HepG2 (cell line): ENCODE measurements at regions not wholly inside any gene's neighbourhood (a gene's known extent, or its start where the extent isn't known, plus 50 kb on each side); places are given as distances from the start of the nearest gene placed in this dataset.

Source experiments
- ATAC-seq: fragments of 200-7000 bp; cut with Tn5 transposase; 3 replicates; pipeline ENCODE4 v1.9.1; 2020; ENCODE audit warnings: mild to moderate bottlenecking, moderate library complexity
- BruUV-seq: library from RNA; stranded (reverse); fragments of 400-500 nt; replicated peaks from 2 replicates; lab custom pipeline; 2021; lab: Mats Ljungman, UMichigan
- CTCF ChIA-PET: fragments of 300-600 bp; formaldehyde crosslinking; extraction: SDS; loops from one replicate; lab custom pipeline; 2021; ENCODE audit warnings: low total read pairs, inconsistent platforms, low intra/inter-chr PET ratio; lab: Yijun Ruan, JAX
- POLR2A ChIA-PET: fragments of 350-600 bp; sonication (Branson Sonifier 250); formaldehyde crosslinking; loops from one replicate; lab custom pipeline; 2020; ENCODE audit warnings: antibody characterized with exemption, inconsistent platforms; lab: Yijun Ruan, JAX
- DNase-seq: peaks from one replicate; pipeline ENCODE4 v3.0.0-alpha.2; 2015; ENCODE audit warnings: low spot score
- FAIRE-seq: peaks from 3 replicates; lab custom pipeline; 2011; peaks lifted over from hg19 to GRCh38; lab: Jason Lieb, UNC
- H2AFZ ChIP-seq: one replicate; pipeline ENCODE4 v1.6.1; 2011; ENCODE audit warnings: low read length, inconsistent platforms
- H3K27ac ChIP-seq: fragments of 300-600 bp; 3 replicates; pipeline ENCODE4 v1.8.0; 2011; ENCODE audit warnings: mixed run types, mild to moderate bottlenecking, mixed read lengths, low read length, inconsistent platforms; ENCODE audit not compliant: insufficient read depth; ENCODE audit errors: extremely low read length
- H3K27me3 ChIP-seq, 2 experiments: fragments of 200-600 bp in 1 of 2; 2 replicates in 1 of 2; 3 replicates in 1 of 2; pipeline versions ENCODE4 v1.6.0 to v1.8.0; 2011; ENCODE audit warnings: low read length in 2 of 2, mild to moderate bottlenecking in 2 of 2, moderate library complexity in 2 of 2, inconsistent platforms in 1 of 2; ENCODE audit not compliant: insufficient read depth in 2 of 2, control insufficient read depth in 1 of 2
- H3K36me3 ChIP-seq, 2 experiments: fragments of 200-600 bp in 1 of 2; replicated peaks in 1 of 2; 2 replicates in 1 of 2; 3 replicates in 1 of 2; pipeline versions ENCODE4 v1.5.1 to v1.8.0; 2011; ENCODE audit warnings: low read length in 2 of 2, inconsistent platforms in 1 of 2; ENCODE audit not compliant: insufficient read depth in 2 of 2, control insufficient read depth in 1 of 2
- H3K4me1 ChIP-seq: 2 replicates; pipeline ENCODE4 v1.5.1; 2012; ENCODE audit warnings: low read length, inconsistent platforms; ENCODE audit not compliant: insufficient read depth
- H3K4me2 ChIP-seq: 2 replicates; pipeline ENCODE4 v1.6.0; 2011; ENCODE audit warnings: low read depth, low read length, inconsistent platforms
- H3K4me3 ChIP-seq, 3 experiments: fragments of 200-600 bp in 1 of 3; sonication (generic), shearing (Covaris generic) in 1 of 3; replicated peaks in 1 of 3; 2 replicates each; pipeline ENCODE4 v1.5.1; 2011 to 2016; ENCODE audit warnings: low read length in 3 of 3, inconsistent platforms in 2 of 3, low read depth in 2 of 3, mild to moderate bottlenecking in 2 of 3, control low read depth in 1 of 3, mixed read lengths in 1 of 3; ENCODE audit not compliant: insufficient read depth in 1 of 3
- H3K79me2 ChIP-seq: one replicate; pipeline ENCODE4 v1.6.1; 2011; ENCODE audit warnings: low read length, inconsistent platforms; ENCODE audit not compliant: insufficient read depth
- H3K9ac ChIP-seq: 2 replicates; pipeline ENCODE4 v1.6.0; 2011; ENCODE audit warnings: mild to moderate bottlenecking, low read depth, low read length, inconsistent platforms; ENCODE audit not compliant: insufficient read depth
- H3K9me3 ChIP-seq: 2 replicates; pipeline ENCODE4 v1.5.1; 2012; ENCODE audit warnings: mild to moderate bottlenecking, low read length
- H4K20me1 ChIP-seq: 2 replicates; pipeline ENCODE4 v1.6.0; 2011; ENCODE audit warnings: inconsistent platforms, mild to moderate bottlenecking, low read length, moderate library complexity; ENCODE audit not compliant: insufficient read depth
- ATF1 ChIP-seq: IDR thresholded peaks from 2 replicates; pipeline ENCODE4 v1.6.1; 2016; ENCODE audit warnings: mild to moderate bottlenecking, control low read depth
- DMAP1 ChIP-seq: IDR thresholded peaks from 2 replicates; pipeline ENCODE4 v1.6.1; 2016
- JDP2 ChIP-seq: sonication (generic); formaldehyde crosslinking; IDR thresholded peaks from 2 replicates; pipeline ENCODE4 v1.8.1; 2022; ENCODE audit warnings: missing genetic modification reagents, borderline replicate concordance
- LCORL ChIP-seq, 2 experiments: fragments of 450-650 bp in 1 of 2; sonication (generic) in 1 of 2; formaldehyde crosslinking in 1 of 2; IDR thresholded peaks; 2 replicates each; pipeline versions ENCODE4 v1.5.0 to v1.6.1; 2017 to 2020; ENCODE audit warnings: antibody characterized with exemption in 1 of 2, missing genetic modification reagents in 1 of 2
- NFATC3 ChIP-seq: sonication (generic); formaldehyde crosslinking; IDR thresholded peaks from 2 replicates; pipeline ENCODE4 v1.5.1; 2020; ENCODE audit warnings: mild to moderate bottlenecking, missing genetic modification reagents
- PCBP1 ChIP-seq: fragments of 200-400 bp; formaldehyde crosslinking; IDR thresholded peaks from 2 replicates; pipeline ENCODE4 v1.6.1; 2017; ENCODE audit warnings: mild to moderate bottlenecking, low read depth, low read length, borderline replicate concordance
- RBM22 ChIP-seq: fragments of 200-400 bp; formaldehyde crosslinking; optimal IDR thresholded peaks from 2 replicates; pipeline ENCODE3; 2017; ENCODE audit warnings: mild to moderate bottlenecking, low read length, moderate library complexity
- SALL1 ChIP-seq: sonication (generic); formaldehyde crosslinking; IDR thresholded peaks from 2 replicates; pipeline ENCODE4 v1.8.0; 2022; ENCODE audit warnings: mild to moderate bottlenecking, missing genetic modification reagents
- SP140L ChIP-seq: sonication (generic); formaldehyde crosslinking; IDR thresholded peaks from 2 replicates; pipeline ENCODE4 v1.4.0; 2020; ENCODE audit warnings: missing genetic modification reagents, borderline replicate concordance
- SYNCRIP ChIP-seq: fragments of 200-400 bp; formaldehyde crosslinking; IDR thresholded peaks from 2 replicates; pipeline ENCODE4 v1.6.1; 2018; ENCODE audit warnings: mild to moderate bottlenecking, low read depth, low read length; ENCODE audit not compliant: insufficient read depth
- ZNF367 ChIP-seq: sonication (generic); formaldehyde crosslinking; IDR thresholded peaks from 2 replicates; pipeline ENCODE4 v1.4.0; 2020; ENCODE audit warnings: missing genetic modification reagents, borderline replicate concordance
- ZNF460 ChIP-seq: sonication (generic); formaldehyde crosslinking; IDR thresholded peaks from 2 replicates; pipeline ENCODE4 v1.5.1; 2020; ENCODE audit warnings: missing genetic modification reagents, mild to moderate bottlenecking, borderline replicate concordance
- ZNF501 ChIP-seq: sonication (generic); formaldehyde crosslinking; IDR thresholded peaks from 2 replicates; pipeline ENCODE4 v1.5.1; 2020; ENCODE audit warnings: mild to moderate bottlenecking, moderate library complexity, missing genetic modification reagents
- WGBS: methylation state at CpG from one replicate; pipeline ENCODE4 v1.1.6; 2017; ENCODE audit warnings: low lambda C conversion rate; 5-methylcytosine and 5-hydroxymethylcytosine counted together
- in situ Hi-C: cut with HindIII; loops from 2 replicates; pipeline ENCODE4 v1.10.0; 2017; ENCODE audit warnings: low pct_unique_long_range_greater_than_20kb; ENCODE audit not compliant: extremely low pct_ligation_motif_present
- intact Hi-C: fragments of 100-400 bp; cut with micrococcal nuclease; formaldehyde crosslinking; loops from one replicate; pipeline ENCODE4 v1.10.0; 2022; ENCODE audit not compliant: unreplicated experiment
- TF ChIP-seq, protein P1 (sequence below): sonication (generic); formaldehyde crosslinking; IDR thresholded peaks from 2 replicates; pipeline ENCODE4 v1.8.0; 2022; ENCODE audit warnings: mild to moderate bottlenecking, missing genetic modification reagents; ENCODE audit not compliant: insufficient replicate concordance
- TF ChIP-seq, protein P2 (sequence below): sonication (generic); formaldehyde crosslinking; IDR thresholded peaks from 2 replicates; pipeline ENCODE4 v1.9.0; 2021; ENCODE audit warnings: missing genetic modification reagents, borderline replicate concordance
- TF ChIP-seq, protein P3 (sequence below): sonication (generic); formaldehyde crosslinking; IDR thresholded peaks from 2 replicates; pipeline ENCODE4 v1.9.0; 2021; ENCODE audit warnings: missing genetic modification reagents, borderline replicate concordance

DNA sequence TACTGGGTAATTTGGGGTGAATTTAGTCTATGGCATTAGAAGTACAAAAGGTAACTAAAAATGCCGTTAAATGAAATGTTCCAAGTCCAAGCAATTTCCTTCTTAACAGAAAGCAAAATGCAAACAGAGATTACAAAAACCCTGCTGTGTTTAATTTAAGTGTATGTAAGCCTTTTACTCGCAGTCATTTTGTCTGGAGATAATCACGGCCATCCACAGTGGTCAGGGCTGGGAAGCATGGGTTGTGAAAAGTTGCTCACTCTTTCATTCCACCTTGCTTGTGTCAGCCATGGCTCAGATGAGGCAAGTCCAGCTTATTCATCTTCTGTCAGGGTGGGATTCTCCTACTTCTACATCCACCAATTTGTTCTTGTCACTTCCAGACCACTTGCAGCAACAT lies 983.6 kb upstream of the ZEB2 start:
- 6% methylated on average over 3 of the region's 3 CpGs for WGBS
- POLR2A ChIA-PET = no interaction called here
- Histone ChIP-seq H2AFZ (no peak overlapping the region), H3K27ac (no peak overlapping the region), H3K27me3 (no peaks in the 10 kb centered on the region), H4K20me1 (no peaks in the 10 kb centered on the region), H3K4me3 (no peak overlapping the region), H3K9me3 (no peaks in the 10 kb centered on the region), H3K4me1 (no peaks in the 10 kb centered on the region), H3K4me2 (no peak overlapping the region), H3K36me3 (no peaks in the 10 kb centered on the region), H3K9ac (no peak overlapping the region), H3K79me2 (no peaks in the 10 kb centered on the region)
- no peak for DNase-seq
- intact Hi-C loops (no loop called here), in situ Hi-C loops (no loop called here)
- BruUV-seq = no TSS peak
- CTCF ChIA-PET = no interaction called here
- FAIRE-seq = peak; percentile 54
- ATAC-seq = no peak
- no peak for TF ChIP-seq NFATC3 (CRISPR knock-in tag)
- TF ChIP-seq RBM22 = no peak
- TF ChIP-seq, protein P1, sequence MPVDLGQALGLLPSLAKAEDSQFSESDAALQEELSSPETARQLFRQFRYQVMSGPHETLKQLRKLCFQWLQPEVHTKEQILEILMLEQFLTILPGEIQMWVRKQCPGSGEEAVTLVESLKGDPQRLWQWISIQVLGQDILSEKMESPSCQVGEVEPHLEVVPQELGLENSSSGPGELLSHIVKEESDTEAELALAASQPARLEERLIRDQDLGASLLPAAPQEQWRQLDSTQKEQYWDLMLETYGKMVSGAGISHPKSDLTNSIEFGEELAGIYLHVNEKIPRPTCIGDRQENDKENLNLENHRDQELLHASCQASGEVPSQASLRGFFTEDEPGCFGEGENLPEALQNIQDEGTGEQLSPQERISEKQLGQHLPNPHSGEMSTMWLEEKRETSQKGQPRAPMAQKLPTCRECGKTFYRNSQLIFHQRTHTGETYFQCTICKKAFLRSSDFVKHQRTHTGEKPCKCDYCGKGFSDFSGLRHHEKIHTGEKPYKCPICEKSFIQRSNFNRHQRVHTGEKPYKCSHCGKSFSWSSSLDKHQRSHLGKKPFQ = no peak
- no peak for TF ChIP-seq DMAP1
- TF ChIP-seq ATF1 (CRISPR knock-in tag) = no peak
- no peak for TF ChIP-seq LCORL (IDR thresholded peaks at IDR 0.05)
- no peak for TF ChIP-seq LCORL (CRISPR knock-in tag; IDR thresholded peaks at IDR 0.05)
- TF ChIP-seq ZNF367 (CRISPR knock-in tag) = no peak
- no peak for TF ChIP-seq ZNF460 (CRISPR knock-in tag)
- TF ChIP-seq, protein P2, sequence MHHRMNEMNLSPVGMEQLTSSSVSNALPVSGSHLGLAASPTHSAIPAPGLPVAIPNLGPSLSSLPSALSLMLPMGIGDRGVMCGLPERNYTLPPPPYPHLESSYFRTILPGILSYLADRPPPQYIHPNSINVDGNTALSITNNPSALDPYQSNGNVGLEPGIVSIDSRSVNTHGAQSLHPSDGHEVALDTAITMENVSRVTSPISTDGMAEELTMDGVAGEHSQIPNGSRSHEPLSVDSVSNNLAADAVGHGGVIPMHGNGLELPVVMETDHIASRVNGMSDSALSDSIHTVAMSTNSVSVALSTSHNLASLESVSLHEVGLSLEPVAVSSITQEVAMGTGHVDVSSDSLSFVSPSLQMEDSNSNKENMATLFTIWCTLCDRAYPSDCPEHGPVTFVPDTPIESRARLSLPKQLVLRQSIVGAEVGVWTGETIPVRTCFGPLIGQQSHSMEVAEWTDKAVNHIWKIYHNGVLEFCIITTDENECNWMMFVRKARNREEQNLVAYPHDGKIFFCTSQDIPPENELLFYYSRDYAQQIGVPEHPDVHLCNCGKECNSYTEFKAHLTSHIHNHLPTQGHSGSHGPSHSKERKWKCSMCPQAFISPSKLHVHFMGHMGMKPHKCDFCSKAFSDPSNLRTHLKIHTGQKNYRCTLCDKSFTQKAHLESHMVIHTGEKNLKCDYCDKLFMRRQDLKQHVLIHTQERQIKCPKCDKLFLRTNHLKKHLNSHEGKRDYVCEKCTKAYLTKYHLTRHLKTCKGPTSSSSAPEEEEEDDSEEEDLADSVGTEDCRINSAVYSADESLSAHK (CRISPR knock-in tag) = no peak
- TF ChIP-seq, protein P3, sequence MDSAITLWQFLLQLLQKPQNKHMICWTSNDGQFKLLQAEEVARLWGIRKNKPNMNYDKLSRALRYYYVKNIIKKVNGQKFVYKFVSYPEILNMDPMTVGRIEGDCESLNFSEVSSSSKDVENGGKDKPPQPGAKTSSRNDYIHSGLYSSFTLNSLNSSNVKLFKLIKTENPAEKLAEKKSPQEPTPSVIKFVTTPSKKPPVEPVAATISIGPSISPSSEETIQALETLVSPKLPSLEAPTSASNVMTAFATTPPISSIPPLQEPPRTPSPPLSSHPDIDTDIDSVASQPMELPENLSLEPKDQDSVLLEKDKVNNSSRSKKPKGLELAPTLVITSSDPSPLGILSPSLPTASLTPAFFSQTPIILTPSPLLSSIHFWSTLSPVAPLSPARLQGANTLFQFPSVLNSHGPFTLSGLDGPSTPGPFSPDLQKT (CRISPR knock-in tag) = no peak
- no peak for TF ChIP-seq SYNCRIP
- no peak for TF ChIP-seq JDP2 (CRISPR knock-in tag)
- TF ChIP-seq SP140L (CRISPR knock-in tag) = no peak
- no peak for TF ChIP-seq PCBP1
- no peak for TF ChIP-seq SALL1
- no peak for TF ChIP-seq ZNF501 (CRISPR knock-in tag)
